ENCODE measurements at regions not wholly inside any gene's neighbourhood (a gene's known extent, or its start where the extent isn't known, plus 50 kb on each side); places are given as distances from the start of the nearest gene placed in this dataset.

- Mint-ChIP-seq H3K36me3 (no peaks in the 10 kb centered on the region), H3K27me3 (peaks cover 5% of the 10 kb centered on the region)
Observed at GRCh38 chr2:67502346-67503065, 105.4 kb downstream of the ETAA1 start.

GRCh38 chr2:67503066-67503795, 106.1 kb downstream of the ETAA1 start:
- DNase-seq (ENCODE audit: low spot score in 2 of 2), result no peak
- H3K9me3 Mint-ChIP-seq, result peaks cover 4% of the 10 kb centered on the region
- H3K4me3 Mint-ChIP-seq, result no peak overlapping the region
- H3K36me3 Mint-ChIP-seq, result no peaks in the 10 kb centered on the region
- no peaks in the 10 kb centered on the region for H3K4me1 Mint-ChIP-seq
- no peak for ATAC-seq (ENCODE audit: low read depth)
- peaks cover 5% of the 10 kb centered on the region for H3K27me3 Mint-ChIP-seq
- no peak overlapping the region for H3K27ac Mint-ChIP-seq

More at GRCh38 chr2:67502346-67503065, 105.4 kb downstream of the ETAA1 start:
- peaks cover 6% of the 10 kb centered on the region for H3K9me3 Mint-ChIP-seq
- H3K4me1 Mint-ChIP-seq, result no peaks in the 10 kb centered on the region
- ATAC-seq (ENCODE audit: low read depth), result no peak
- no peak overlapping the region for H3K4me3 Mint-ChIP-seq
- DNase-seq (ENCODE audit: low spot score in 2 of 2), result no peak
- no peak overlapping the region for H3K27ac Mint-ChIP-seq

GRCh38 chr2:67510745-67511144, 113.6 kb downstream of the ETAA1 start:
- no peak for ATAC-seq (ENCODE audit: low read depth)
- no peak for DNase-seq (ENCODE audit: low spot score in 2 of 2)
- H3K36me3 Mint-ChIP-seq, result no peaks in the 10 kb centered on the region
- no peak overlapping the region for H3K27ac Mint-ChIP-seq
- H3K4me1 Mint-ChIP-seq, result no peaks in the 10 kb centered on the region
- peaks cover 6% of the 10 kb centered on the region for H3K27me3 Mint-ChIP-seq
- H3K4me3 Mint-ChIP-seq, result no peak overlapping the region
- H3K9me3 Mint-ChIP-seq, result peaks cover 4% of the 10 kb centered on the region

DNA sequence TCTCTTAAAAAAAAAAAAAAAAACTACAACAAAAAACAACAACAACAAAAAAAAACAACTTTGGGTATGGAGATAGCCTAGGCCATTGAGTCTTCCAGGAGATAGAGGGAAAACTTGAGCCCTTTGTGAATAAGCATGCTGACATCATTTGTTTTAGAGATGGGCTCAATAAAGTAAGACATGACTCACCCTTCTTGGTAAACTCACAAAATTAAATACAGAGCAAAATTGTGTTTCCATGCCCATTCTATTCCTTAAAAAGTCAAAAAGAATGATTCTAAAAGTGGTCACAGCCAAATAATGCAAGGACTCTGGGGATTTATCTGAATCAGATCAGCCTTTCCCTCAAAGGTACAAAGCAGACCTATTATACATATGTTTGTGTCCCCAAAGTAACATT, 117.4 kb downstream of the ETAA1 start:
- H3K4me3 Mint-ChIP-seq, result no peak overlapping the region
- peaks cover 1% of the 10 kb centered on the region for H3K4me1 Mint-ChIP-seq
- no peak for DNase-seq (ENCODE audit: low spot score in 2 of 2)
- peaks cover 9% of the 10 kb centered on the region for H3K27me3 Mint-ChIP-seq
- no peaks in the 10 kb centered on the region for H3K9me3 Mint-ChIP-seq
- H3K27ac Mint-ChIP-seq, result no peak overlapping the region
- no peak for ATAC-seq (ENCODE audit: low read depth)
- H3K36me3 Mint-ChIP-seq, result no peaks in the 10 kb centered on the region

DNA sequence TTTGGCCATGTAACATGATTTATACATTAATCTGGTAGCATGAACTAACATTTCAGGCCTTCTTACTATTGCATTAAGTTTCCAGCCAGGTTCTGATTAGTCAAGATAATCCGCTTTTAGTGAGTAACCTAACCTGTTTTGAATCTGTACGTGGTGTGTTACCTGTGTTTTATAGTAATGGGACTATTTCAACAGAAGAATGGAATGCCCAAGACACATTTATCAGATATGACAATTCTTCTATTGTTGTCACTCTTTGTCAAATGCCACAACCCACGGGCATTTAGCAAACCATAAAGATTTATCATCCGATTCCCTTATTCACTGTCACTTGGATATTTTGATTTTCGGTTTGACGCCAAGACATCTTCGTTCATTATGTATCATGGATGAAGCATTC, 117.9 kb downstream of the ETAA1 start:
- Mint-ChIP-seq H3K27ac (no peak overlapping the region), H3K4me1 (peaks cover 2% of the 10 kb centered on the region), H3K9me3 (no peaks in the 10 kb centered on the region), H3K27me3 (peaks cover 10% of the 10 kb centered on the region), H3K36me3 (no peaks in the 10 kb centered on the region), H3K4me3 (no peak overlapping the region)
- DNase-seq (ENCODE audit: low spot score in 2 of 2), result no peak
- ATAC-seq (ENCODE audit: low read depth), result no peak

DNA sequence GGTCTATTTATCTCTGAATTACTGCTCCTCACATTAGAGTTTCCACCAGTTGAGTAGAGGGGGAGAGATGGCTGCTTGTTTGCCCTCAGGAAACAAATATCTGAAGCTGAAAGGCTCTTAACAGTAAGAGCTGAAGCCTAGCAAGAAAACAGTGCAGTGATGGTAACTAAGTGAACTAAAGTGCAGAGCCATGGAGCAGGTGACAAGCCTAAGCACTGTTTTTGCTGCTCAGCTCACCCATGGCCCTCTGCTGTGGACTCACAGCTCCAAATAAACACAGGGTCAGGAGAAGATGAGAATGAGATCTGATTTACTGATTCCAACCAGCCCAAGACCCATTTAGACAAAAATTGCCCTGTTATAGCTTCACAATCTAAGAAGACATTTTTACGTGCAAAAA, 118.4 kb downstream of the ETAA1 start:
- no peaks in the 10 kb centered on the region for H3K36me3 Mint-ChIP-seq
- H3K9me3 Mint-ChIP-seq, result no peaks in the 10 kb centered on the region
- no peak overlapping the region for H3K27ac Mint-ChIP-seq
- H3K4me1 Mint-ChIP-seq, result peaks cover 2% of the 10 kb centered on the region
- H3K27me3 Mint-ChIP-seq, result peaks cover 10% of the 10 kb centered on the region
- H3K4me3 Mint-ChIP-seq, result no peak overlapping the region
- ATAC-seq (ENCODE audit: low read depth), result no peak
- DNase-seq (ENCODE audit: low spot score in 2 of 2), result no peak

GRCh38 chr2:67516362-67516761, 119.2 kb downstream of the ETAA1 start:
- ATAC-seq (ENCODE audit: low read depth) (no peak), DNase-seq (ENCODE audit: low spot score in 2 of 2) (no peak)
- peaks cover 10% of the 10 kb centered on the region for H3K27me3 Mint-ChIP-seq
- no peak overlapping the region for H3K4me3 Mint-ChIP-seq
- no peaks in the 10 kb centered on the region for H3K36me3 Mint-ChIP-seq
- no peaks in the 10 kb centered on the region for H3K9me3 Mint-ChIP-seq
- peaks cover 2% of the 10 kb centered on the region for H3K4me1 Mint-ChIP-seq
- no peak overlapping the region for H3K27ac Mint-ChIP-seq

DNA sequence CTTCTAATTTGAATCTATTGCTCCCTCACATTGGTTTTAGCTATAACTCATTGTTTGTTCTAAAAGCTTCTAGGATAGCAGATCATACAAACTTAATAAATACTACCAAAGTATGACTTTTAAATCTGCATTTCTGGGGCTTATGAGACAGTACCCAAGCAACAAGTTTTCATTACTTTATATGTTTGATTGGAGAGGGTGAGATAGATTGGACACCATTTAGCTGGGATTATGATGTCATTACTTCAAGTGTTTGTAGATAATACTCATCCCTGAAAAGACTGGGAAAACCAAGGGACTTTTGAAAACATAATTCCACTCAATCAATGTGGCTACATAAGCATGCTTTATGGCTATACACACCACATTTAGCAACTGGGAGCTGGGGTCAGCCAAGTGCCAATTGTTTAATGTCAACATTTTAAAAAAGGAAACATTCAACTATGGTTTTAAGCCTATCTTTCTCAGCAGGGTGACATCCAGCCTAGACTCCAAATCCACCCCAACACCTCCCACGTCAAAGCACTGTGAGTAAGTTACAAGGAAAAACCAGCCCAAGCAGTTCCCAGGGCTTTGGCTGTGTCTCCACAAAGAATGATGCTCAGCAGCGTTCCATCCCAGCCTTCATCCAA, 119.9 kb downstream of the ETAA1 start:
- no peaks in the 10 kb centered on the region for H3K9me3 Mint-ChIP-seq
- H3K4me3 Mint-ChIP-seq, result no peak overlapping the region
- H3K36me3 Mint-ChIP-seq, result no peaks in the 10 kb centered on the region
- ATAC-seq (ENCODE audit: low read depth) (no peak), DNase-seq (ENCODE audit: low spot score in 2 of 2) (no peak)
- peaks cover 10% of the 10 kb centered on the region for H3K27me3 Mint-ChIP-seq
- no peak overlapping the region for H3K27ac Mint-ChIP-seq
- peaks cover 2% of the 10 kb centered on the region for H3K4me1 Mint-ChIP-seq

DNA sequence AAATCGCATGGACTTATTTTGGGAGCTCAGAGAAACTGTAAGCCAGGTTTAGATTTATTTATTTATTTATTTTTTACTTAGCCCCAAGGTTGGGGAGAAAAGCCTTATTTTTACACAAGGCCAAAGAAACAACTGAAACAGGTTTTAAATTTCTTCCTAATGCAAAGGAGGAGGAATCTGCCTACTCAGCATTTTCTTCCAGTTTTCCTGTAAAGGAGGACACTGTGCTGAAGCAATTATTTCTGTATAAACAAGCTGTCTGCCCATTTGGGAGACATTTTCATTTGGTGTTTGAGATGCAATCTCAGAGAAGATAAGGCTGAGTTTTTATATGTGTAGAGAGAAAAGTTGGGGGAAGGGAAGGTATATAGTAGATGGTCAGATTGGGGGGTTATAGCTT, 125.0 kb downstream of the ETAA1 start:
- Mint-ChIP-seq H3K4me1 (peaks cover 2% of the 10 kb centered on the region), H3K4me3 (no peak overlapping the region), H3K9me3 (peaks cover 1% of the 10 kb centered on the region), H3K27me3 (peaks cover 7% of the 10 kb centered on the region), H3K27ac (no peak overlapping the region), H3K36me3 (no peaks in the 10 kb centered on the region)
- ATAC-seq (ENCODE audit: low read depth) (no peak), DNase-seq (ENCODE audit: low spot score in 2 of 2) (no peak)

- H3K27me3 Mint-ChIP-seq, result peaks cover 6% of the 10 kb centered on the region
- DNase-seq (ENCODE audit: low spot score in 2 of 2), result no peak
- no peak for ATAC-seq (ENCODE audit: low read depth)
- no peaks in the 10 kb centered on the region for H3K36me3 Mint-ChIP-seq
- H3K4me3 Mint-ChIP-seq, result no peak overlapping the region
- peaks cover 2% of the 10 kb centered on the region for H3K4me1 Mint-ChIP-seq
- peaks cover 5% of the 10 kb centered on the region for H3K9me3 Mint-ChIP-seq
- no peak overlapping the region for H3K27ac Mint-ChIP-seq
Observed at GRCh38 chr2:67524213-67524612, 127.1 kb downstream of the ETAA1 start.

DNA sequence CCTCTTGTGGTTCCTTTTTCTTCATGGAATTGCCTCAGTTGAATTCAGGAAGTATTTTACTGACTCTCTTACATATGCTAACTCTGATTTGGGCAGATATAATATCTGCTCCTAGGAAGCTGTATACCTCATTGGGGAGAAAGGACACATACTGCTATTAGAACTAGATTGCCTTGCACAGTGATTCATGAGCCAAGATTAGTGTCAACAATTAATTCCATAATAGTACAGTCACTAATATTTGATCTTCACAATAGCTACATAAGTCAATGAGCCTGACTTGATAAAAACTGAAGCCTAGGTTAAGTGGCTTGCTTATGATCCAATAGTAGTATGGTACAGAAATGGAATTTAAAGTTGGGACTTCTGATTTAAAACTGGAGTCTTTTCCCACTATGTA, 127.6 kb downstream of the ETAA1 start:
- no peak for DNase-seq (ENCODE audit: low spot score in 2 of 2)
- Mint-ChIP-seq H3K36me3 (no peaks in the 10 kb centered on the region), H3K4me3 (no peak overlapping the region), H3K9me3 (peaks cover 5% of the 10 kb centered on the region), H3K4me1 (no peaks in the 10 kb centered on the region), H3K27me3 (peaks cover 3% of the 10 kb centered on the region), H3K27ac (no peak overlapping the region)
- no peak for ATAC-seq (ENCODE audit: low read depth)

DNA sequence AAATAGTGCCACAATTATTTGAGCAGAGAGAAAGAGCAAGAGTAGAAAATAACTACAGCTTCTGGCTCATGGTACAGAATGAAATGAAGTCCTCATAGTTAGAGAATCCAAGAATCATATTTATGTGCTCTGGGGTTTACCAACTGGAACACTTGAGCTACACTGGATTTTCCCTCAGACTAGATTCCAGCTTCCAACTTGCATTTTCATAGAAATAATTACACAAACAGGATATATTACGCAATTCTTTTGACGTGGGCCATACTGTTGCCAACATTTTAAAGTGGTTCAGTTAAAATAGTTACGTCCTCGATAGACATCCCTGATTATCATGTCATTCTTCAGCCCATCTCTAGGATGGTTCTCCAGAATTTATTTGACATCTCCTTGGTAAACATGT, 129.2 kb downstream of the ETAA1 start:
- no peaks in the 10 kb centered on the region for H3K4me1 Mint-ChIP-seq

DNA sequence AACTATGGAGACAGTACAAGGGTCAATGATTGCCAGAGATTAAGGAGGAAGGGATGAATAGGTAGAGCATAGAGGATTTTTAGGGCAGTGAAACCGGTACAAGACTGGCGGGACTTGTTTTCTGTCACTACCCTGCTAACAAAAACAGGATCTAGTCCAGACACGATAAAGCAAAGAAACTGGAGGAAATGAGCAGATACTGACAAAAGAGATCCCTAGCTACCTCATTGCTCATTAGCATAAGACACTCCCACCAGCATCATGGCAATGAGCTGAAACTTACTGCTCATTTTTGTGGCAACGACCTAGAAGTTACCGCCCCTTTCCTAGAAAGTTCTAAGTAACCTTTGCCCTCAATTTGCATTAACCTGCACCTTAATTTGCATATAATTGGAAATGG, 131.2 kb downstream of the ETAA1 start:
- peaks cover 1% of the 10 kb centered on the region for H3K27me3 Mint-ChIP-seq
- H3K9me3 Mint-ChIP-seq, result peaks cover 5% of the 10 kb centered on the region
- no peak overlapping the region for H3K27ac Mint-ChIP-seq
- no peaks in the 10 kb centered on the region for H3K36me3 Mint-ChIP-seq
- no peak for DNase-seq (ENCODE audit: low spot score in 2 of 2)
- ATAC-seq (ENCODE audit: low read depth), result no peak
- H3K4me1 Mint-ChIP-seq, result no peaks in the 10 kb centered on the region
- H3K4me3 Mint-ChIP-seq, result no peak overlapping the region

More for the DNA sequence above, 129.2 kb downstream of the ETAA1 start:
- peaks cover 5% of the 10 kb centered on the region for H3K9me3 Mint-ChIP-seq
- DNase-seq (ENCODE audit: low spot score in 2 of 2) (no peak), ATAC-seq (ENCODE audit: low read depth) (no peak)
- H3K27ac Mint-ChIP-seq, result no peak overlapping the region
- H3K4me3 Mint-ChIP-seq, result no peak overlapping the region
- peaks cover 3% of the 10 kb centered on the region for H3K27me3 Mint-ChIP-seq
- no peaks in the 10 kb centered on the region for H3K36me3 Mint-ChIP-seq

- DNase-seq (ENCODE audit: low spot score in 2 of 2) (no peak), ATAC-seq (ENCODE audit: low read depth) (no peak)
- H3K27ac Mint-ChIP-seq, result no peak overlapping the region
- no peaks in the 10 kb centered on the region for H3K36me3 Mint-ChIP-seq
- H3K4me3 Mint-ChIP-seq, result no peak overlapping the region
- no peaks in the 10 kb centered on the region for H3K27me3 Mint-ChIP-seq
- H3K9me3 Mint-ChIP-seq, result peaks cover 3% of the 10 kb centered on the region
- H3K4me1 Mint-ChIP-seq, result no peaks in the 10 kb centered on the region
Observed at GRCh38 chr2:67532387-67532786, 135.3 kb downstream of the ETAA1 start.
